ENCODE measurements at regions not wholly inside any gene's neighbourhood (a gene's known extent, or its start where the extent isn't known, plus 50 kb on each side); places are given as distances from the start of the nearest gene placed in this dataset.
"Not testable (repeated sequence)": the region's sequence is repeated elsewhere in the genome, so short reads cannot be mapped to it uniquely, and the experiment has no call there.

GRCh38 chr13:22952018-22952417 is 228.8 kb upstream of the SGCG start:
- not testable (repeated sequence) for H3K36me3 ChIP-seq (ENCODE audit: control insufficient read depth, insufficient read depth, low read length); H3K4me3 ChIP-seq (ENCODE audit: low read depth, low read length); H3K9ac ChIP-seq (ENCODE audit: low read length); H3K27ac ChIP-seq (ENCODE audit: low read depth, low read length); H3K27me3 ChIP-seq (ENCODE audit: control insufficient read depth, insufficient read depth, low read length); H3K4me1 ChIP-seq (ENCODE audit: control insufficient read depth, insufficient read depth, low read length)
- H3K9me3 ChIP-seq (ENCODE audit: control insufficient read depth, insufficient read depth, low read depth, low read length): peaks cover 29% of the 10 kb centered on the region; the same call in 1 of the 2 replicates

GRCh38 chr13:22955147-22955546 is 225.6 kb upstream of the SGCG start:
- H3K36me3 ChIP-seq (ENCODE audit: control insufficient read depth, insufficient read depth, low read length); H3K27me3 ChIP-seq (ENCODE audit: control insufficient read depth, insufficient read depth, low read length); H3K4me3 ChIP-seq (ENCODE audit: low read depth, low read length); H3K4me1 ChIP-seq (ENCODE audit: control insufficient read depth, insufficient read depth, low read length); H3K9ac ChIP-seq (ENCODE audit: low read length); H3K27ac ChIP-seq (ENCODE audit: low read depth, low read length): not testable (repeated sequence)
- peaks cover 20% of the 10 kb centered on the region; the same call in 1 of the 2 replicates for H3K9me3 ChIP-seq (ENCODE audit: control insufficient read depth, insufficient read depth, low read depth, low read length)

GRCh38 chr13:22956456-22957115 is 224.2 kb upstream of the SGCG start:
- not testable (repeated sequence) for H3K27ac ChIP-seq (ENCODE audit: low read depth, low read length); H3K27me3 ChIP-seq (ENCODE audit: control insufficient read depth, insufficient read depth, low read length); H3K9ac ChIP-seq (ENCODE audit: low read length); H3K36me3 ChIP-seq (ENCODE audit: control insufficient read depth, insufficient read depth, low read length); H3K4me1 ChIP-seq (ENCODE audit: control insufficient read depth, insufficient read depth, low read length); H3K4me3 ChIP-seq (ENCODE audit: low read depth, low read length)
- H3K9me3 ChIP-seq (ENCODE audit: control insufficient read depth, insufficient read depth, low read depth, low read length): peaks cover 10% of the 10 kb centered on the region; the same call in 1 of the 2 replicates

- H3K9me3 ChIP-seq (ENCODE audit: control insufficient read depth, insufficient read depth, low read depth, low read length); H3K27ac ChIP-seq (ENCODE audit: low read depth, low read length); H3K4me1 ChIP-seq (ENCODE audit: control insufficient read depth, insufficient read depth, low read length); H3K9ac ChIP-seq (ENCODE audit: low read length); H3K4me3 ChIP-seq (ENCODE audit: low read depth, low read length); H3K27me3 ChIP-seq (ENCODE audit: control insufficient read depth, insufficient read depth, low read length); H3K36me3 ChIP-seq (ENCODE audit: control insufficient read depth, insufficient read depth, low read length): not testable (repeated sequence)
These were observed 220.9 kb upstream of the SGCG start for GRCh38 chr13:22959859-22960258.

- Histone ChIP-seq H3K27ac (ENCODE audit: low read depth, low read length) (no peak overlapping the region), H3K4me1 (ENCODE audit: control insufficient read depth, insufficient read depth, low read length) (peaks cover 4% of the 10 kb centered on the region; the same call in 1 of the 2 replicates), H3K4me3 (ENCODE audit: low read depth, low read length) (no peak overlapping the region), H3K27me3 (ENCODE audit: control insufficient read depth, insufficient read depth, low read length) (no peaks in the 10 kb centered on the region), H3K9ac (ENCODE audit: low read length) (no peak overlapping the region), H3K36me3 (ENCODE audit: control insufficient read depth, insufficient read depth, low read length) (no peaks in the 10 kb centered on the region), H3K9me3 (ENCODE audit: control insufficient read depth, insufficient read depth, low read depth, low read length) (no peaks in the 10 kb centered on the region)
These were observed 220.0 kb upstream of the SGCG start for GRCh38 chr13:22960827-22961226.

GRCh38 chr13:22961342-22961741 is 219.4 kb upstream of the SGCG start:
- not testable (repeated sequence) for H3K9ac ChIP-seq (ENCODE audit: low read length); H3K4me1 ChIP-seq (ENCODE audit: control insufficient read depth, insufficient read depth, low read length)

GRCh38 chr13:22961835-22962537 is 218.8 kb upstream of the SGCG start:
- Histone ChIP-seq H3K4me3 (ENCODE audit: low read depth, low read length) (no peak overlapping the region), H3K9me3 (ENCODE audit: control insufficient read depth, insufficient read depth, low read depth, low read length) (no peaks in the 10 kb centered on the region), H3K27ac (ENCODE audit: low read depth, low read length) (no peak overlapping the region), H3K4me1 (ENCODE audit: control insufficient read depth, insufficient read depth, low read length) (peaks cover 4% of the 10 kb centered on the region; the same call in 1 of the 2 replicates), H3K9ac (ENCODE audit: low read length) (no peak overlapping the region), H3K27me3 (ENCODE audit: control insufficient read depth, insufficient read depth, low read length) (no peaks in the 10 kb centered on the region), H3K36me3 (ENCODE audit: control insufficient read depth, insufficient read depth, low read length) (no peaks in the 10 kb centered on the region)

More at GRCh38 chr13:22961342-22961741, 219.4 kb upstream of the SGCG start:
- H3K36me3 ChIP-seq (ENCODE audit: control insufficient read depth, insufficient read depth, low read length); H3K27me3 ChIP-seq (ENCODE audit: control insufficient read depth, insufficient read depth, low read length); H3K9me3 ChIP-seq (ENCODE audit: control insufficient read depth, insufficient read depth, low read depth, low read length); H3K4me3 ChIP-seq (ENCODE audit: low read depth, low read length); H3K27ac ChIP-seq (ENCODE audit: low read depth, low read length): not testable (repeated sequence)

- not testable (repeated sequence) for H3K9ac ChIP-seq (ENCODE audit: low read length); H3K27ac ChIP-seq (ENCODE audit: low read depth, low read length); H3K9me3 ChIP-seq (ENCODE audit: control insufficient read depth, insufficient read depth, low read depth, low read length); H3K4me3 ChIP-seq (ENCODE audit: low read depth, low read length); H3K36me3 ChIP-seq (ENCODE audit: control insufficient read depth, insufficient read depth, low read length); H3K4me1 ChIP-seq (ENCODE audit: control insufficient read depth, insufficient read depth, low read length); H3K27me3 ChIP-seq (ENCODE audit: control insufficient read depth, insufficient read depth, low read length)
These were observed 217.3 kb upstream of the SGCG start for GRCh38 chr13:22963384-22964053.

GRCh38 chr13:22964245-22964966 is 216.4 kb upstream of the SGCG start:
- Histone ChIP-seq H3K9me3 (ENCODE audit: control insufficient read depth, insufficient read depth, low read depth, low read length) (no peaks in the 10 kb centered on the region), H3K27ac (ENCODE audit: low read depth, low read length) (no peak overlapping the region), H3K4me1 (ENCODE audit: control insufficient read depth, insufficient read depth, low read length) (peaks cover 4% of the 10 kb centered on the region; the same call in 1 of the 2 replicates), H3K36me3 (ENCODE audit: control insufficient read depth, insufficient read depth, low read length) (no peaks in the 10 kb centered on the region), H3K4me3 (ENCODE audit: low read depth, low read length) (no peak overlapping the region), H3K27me3 (ENCODE audit: control insufficient read depth, insufficient read depth, low read length) (no peaks in the 10 kb centered on the region), H3K9ac (ENCODE audit: low read length) (no peak overlapping the region)

- H3K36me3 ChIP-seq (ENCODE audit: control insufficient read depth, insufficient read depth, low read length); H3K27me3 ChIP-seq (ENCODE audit: control insufficient read depth, insufficient read depth, low read length); H3K27ac ChIP-seq (ENCODE audit: low read depth, low read length); H3K9me3 ChIP-seq (ENCODE audit: control insufficient read depth, insufficient read depth, low read depth, low read length); H3K4me1 ChIP-seq (ENCODE audit: control insufficient read depth, insufficient read depth, low read length); H3K9ac ChIP-seq (ENCODE audit: low read length); H3K4me3 ChIP-seq (ENCODE audit: low read depth, low read length): not testable (repeated sequence)
These were observed 215.5 kb upstream of the SGCG start for GRCh38 chr13:22965011-22965857.
